Hematopoietic multipotent progenitor cell treated with erythropoietin and hydrocortisone succinate and interleukin-3 and kit ligand, for 8 days (in vitro differentiated cells): ENCODE measurements at regions not wholly inside any gene's neighbourhood (a gene's known extent, or its start where the extent isn't known, plus 50 kb on each side); places are given as distances from the start of the nearest gene placed in this dataset.
"Not testable (repeated sequence)": the region's sequence is repeated elsewhere in the genome, so short reads cannot be mapped to it uniquely, and the experiment has no call there.

Experiments used
- DNase-seq: peaks from one replicate; pipeline ENCODE4 v3.0.0-alpha.2; 2015

GRCh38 chr5:98157368-98157767 lies 616.1 kb upstream of the RGMB start:
- DNase-seq: no peak

- DNase-seq: no peak
Measured at GRCh38 chr5:98158440-98158839, 615.0 kb upstream of the RGMB start.

GRCh38 chr5:98163796-98164493 lies 609.5 kb upstream of the RGMB start:
- DNase-seq: no peak

DNA sequence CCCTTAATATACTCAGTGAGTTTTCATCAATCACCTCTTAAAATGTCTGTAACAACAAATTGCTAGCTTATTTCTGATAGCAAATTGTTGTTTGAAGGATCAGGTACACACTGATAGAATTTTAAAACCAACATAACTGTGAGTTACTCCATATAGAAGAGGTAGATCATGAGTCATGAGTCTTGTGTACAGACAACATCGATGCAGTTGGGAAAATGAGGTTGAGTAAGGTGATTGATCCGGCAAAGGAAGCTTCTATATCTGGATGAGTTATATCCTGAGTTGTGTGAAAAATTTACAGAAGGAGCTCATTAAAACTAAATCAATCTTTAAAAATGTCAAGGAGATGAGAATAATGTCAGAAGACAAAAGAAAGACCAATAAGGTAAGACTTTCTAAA lies 604.6 kb upstream of the RGMB start:
- DNase-seq: no peak

- no peak for DNase-seq
Measured at GRCh38 chr5:98170994-98171393, 602.5 kb upstream of the RGMB start.

DNA sequence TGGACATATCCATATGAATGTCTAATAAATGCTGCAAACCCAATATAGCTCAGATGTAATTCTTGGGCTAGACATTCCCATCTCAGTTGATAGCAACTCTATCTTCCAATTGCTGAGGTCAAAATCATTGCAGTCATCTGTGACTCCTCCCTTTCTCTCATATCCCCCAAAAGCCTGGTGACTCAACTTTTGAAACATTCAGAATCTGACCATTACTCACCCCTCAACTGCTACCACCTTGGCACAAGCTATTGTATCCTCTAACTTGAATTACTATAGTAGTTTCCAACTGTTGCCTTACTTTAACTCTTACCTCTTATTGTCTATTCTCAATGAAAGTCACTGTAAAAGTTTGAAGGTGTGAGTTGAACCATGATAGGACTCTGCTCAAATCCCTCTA lies 600.1 kb upstream of the RGMB start:
- no peak for DNase-seq

- DNase-seq: no peak
Measured at GRCh38 chr5:98175474-98175873, 598.0 kb upstream of the RGMB start.

DNA sequence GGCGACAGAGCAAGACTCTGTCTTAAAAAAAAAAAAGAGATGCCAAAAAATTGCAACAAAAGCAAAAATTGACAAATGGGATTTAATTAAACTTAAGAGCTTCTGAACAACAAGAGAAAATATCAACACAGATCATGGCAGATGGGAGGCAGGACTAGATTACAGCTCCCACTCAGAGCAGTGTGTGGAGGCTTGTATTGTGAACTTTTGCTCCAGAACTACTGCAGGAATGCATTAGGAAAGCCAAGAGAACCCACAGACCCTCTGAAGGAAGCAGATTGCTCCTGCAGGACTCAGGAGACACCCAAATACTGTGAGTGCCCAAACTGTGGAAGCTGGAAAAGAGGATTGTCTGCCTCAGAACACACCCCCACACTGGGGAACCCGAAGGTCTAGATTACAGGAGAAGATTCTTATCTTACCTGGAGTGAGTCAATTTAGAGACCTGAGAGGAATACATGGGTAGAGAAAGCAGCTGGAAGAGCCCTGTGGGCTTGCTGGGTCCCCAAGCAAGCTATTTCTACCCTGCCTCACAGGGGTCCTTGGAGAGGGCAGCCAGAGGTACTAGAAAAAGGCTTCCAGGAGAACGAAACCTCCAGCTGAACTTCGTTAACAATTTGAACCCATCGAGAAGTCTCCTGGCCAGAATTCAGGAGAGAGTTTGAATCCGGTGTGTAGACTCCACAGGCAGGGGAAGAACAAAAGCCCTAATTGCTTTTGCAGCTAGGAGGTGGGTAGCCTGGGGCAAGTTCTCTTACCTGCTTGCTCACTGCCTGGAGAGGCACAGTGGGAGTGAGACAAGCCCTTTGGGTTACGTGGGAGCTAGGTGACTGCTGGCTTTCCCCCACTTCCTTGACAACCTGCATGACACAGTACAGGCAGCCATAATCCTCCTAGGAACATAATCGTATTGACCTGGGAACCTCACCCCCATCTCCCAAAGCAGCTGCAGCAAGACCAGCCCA lies 593.4 kb upstream of the RGMB start:
- DNase-seq: no peak

DNA sequence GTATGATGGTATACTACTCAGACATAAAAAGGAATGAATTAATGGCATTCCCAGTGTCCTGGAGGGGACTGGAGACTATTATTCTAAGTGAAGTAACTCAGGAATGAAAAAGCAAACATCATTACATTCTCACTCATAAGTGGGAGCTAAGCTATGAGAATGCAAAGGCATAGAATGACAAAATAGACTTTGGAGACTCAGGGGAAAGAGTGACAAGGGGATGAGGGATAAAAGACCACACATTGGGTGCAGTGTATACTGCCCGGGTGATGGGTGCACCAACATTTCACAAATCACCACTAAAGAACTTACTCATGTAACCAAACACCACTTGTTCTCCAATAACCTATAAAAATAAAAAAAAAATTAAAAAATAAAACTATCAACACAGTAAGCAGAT lies 587.3 kb upstream of the RGMB start:
- no peak for DNase-seq

GRCh38 chr5:98187945-98188344 lies 585.5 kb upstream of the RGMB start:
- no peak for DNase-seq

DNA sequence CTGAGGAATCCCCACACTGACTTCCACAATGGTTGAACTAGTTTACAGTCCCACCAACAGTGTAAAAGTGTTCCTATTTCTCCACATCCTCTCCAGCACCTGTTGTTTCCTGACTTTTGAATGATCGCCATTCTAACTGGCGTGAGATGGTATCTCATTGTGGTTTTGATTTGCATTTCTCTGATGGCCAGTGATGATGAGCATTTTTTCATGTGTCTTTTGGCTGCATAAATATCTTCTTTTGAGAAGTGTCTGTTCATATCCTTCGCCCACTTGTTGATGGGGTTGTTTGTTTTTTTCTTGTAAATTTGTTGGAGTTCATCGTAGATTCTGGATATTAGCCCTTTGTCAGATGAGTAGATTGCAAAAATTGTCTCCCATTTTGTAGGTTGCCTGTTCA lies 583.1 kb upstream of the RGMB start:
- DNase-seq: not testable (repeated sequence)

GRCh38 chr5:98193921-98194760 lies 579.3 kb upstream of the RGMB start:
- no peak for DNase-seq

DNA sequence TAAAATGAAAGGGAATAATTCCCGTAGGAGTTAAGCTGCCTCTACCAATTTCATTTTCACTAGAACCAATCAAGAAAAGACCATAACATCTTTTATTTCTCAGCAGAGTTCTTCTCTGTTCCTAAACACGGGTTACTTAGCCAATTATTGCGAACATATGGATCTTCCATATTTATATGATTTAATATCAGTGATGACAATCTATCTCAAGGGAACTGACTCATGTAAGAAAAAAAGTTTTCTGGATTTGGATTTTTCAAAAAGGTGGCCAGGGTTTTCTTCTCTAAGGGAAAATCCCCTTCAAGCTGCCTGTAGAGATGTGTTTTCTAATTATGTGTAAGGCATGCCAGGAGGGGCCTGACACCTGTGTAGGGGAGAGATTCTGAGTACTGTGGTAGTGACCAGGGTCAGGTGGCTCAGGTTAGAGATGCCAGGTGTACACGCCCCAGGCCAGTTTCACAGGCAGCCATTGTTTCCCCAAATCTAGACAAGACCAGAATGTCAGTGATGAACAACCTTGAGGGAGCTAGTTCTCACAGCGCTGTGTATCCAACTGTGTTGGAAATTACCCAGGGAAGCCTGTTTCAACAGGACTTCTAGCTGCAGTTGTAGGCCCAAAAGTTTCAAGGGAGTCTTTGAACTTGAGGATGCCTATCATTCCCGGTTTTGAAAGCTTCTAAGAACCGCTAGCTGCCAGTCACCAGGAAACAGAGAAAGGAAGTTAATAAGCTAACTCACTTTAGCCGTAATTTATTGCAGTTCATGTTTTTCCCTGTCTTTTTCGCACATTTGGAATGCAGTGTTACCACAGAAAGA lies 572.5 kb upstream of the RGMB start:
- no peak for DNase-seq

GRCh38 chr5:98204798-98205197 lies 568.7 kb upstream of the RGMB start:
- DNase-seq: no peak

- no peak for DNase-seq
Measured at GRCh38 chr5:98205691-98206461, 567.6 kb upstream of the RGMB start.

DNA sequence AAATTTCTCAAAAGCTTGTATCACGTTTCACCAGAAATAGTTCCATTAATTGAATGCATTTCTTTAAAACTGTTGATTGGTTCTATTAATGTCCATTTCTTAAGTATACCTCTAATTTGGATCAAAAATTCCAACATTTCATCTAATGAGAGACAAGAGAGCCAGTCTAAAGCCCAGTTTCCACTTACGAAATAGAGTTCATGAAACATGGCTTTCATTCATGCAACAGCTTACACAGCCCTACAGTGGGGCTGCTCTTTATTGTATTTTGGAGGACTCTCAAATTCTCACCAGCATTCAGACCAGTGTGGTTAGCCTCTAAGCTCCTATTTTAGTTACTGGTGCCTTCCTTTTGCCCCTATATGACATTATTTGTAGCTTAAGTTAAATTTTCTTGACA lies 566.9 kb upstream of the RGMB start:
- DNase-seq: no peak

DNA sequence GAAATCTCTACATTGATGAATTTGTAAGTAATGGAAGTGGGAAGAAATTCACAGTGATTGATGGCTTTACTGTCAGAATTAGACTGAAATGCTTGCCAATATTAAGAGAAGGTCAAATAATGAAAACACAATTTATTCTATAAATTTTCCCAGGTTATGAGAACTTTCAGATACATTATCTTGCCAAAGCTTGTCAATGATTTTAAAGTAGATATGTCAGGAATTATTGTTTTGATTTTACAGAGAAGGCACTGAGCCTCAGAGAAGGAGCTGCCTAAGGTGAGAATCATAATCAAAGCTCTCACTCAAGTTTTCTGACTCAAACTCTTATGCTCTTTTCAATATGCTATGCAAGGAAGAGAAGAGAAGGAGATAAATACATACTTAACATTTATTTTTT lies 564.0 kb upstream of the RGMB start:
- no peak for DNase-seq

GRCh38 chr5:98214240-98215051 lies 559.0 kb upstream of the RGMB start:
- no peak for DNase-seq

- no peak for DNase-seq
Measured at GRCh38 chr5:98217138-98217537, 556.3 kb upstream of the RGMB start.

DNA sequence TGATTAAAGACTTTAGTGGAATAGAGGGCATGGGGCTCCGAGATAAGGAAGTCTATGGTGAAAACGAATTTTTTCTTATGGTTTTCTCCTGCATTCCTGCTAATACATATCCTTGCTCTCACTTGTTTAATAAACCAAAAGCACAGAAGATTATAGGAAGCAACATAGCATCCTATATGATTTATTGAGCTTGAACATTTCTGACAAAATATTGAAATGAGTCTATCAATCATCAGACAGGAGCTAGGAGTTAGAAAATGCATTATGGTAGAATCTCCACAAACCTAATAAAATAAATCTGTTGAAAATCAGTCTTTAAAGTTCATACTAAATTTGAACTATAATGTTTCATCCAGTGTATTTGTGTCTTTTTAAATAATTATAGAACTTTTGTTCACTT lies 554.6 kb upstream of the RGMB start:
- DNase-seq: no peak

- no peak for DNase-seq
Measured at GRCh38 chr5:98227489-98227888, 546.0 kb upstream of the RGMB start.
